ENCODE measurements at regions not wholly inside any gene's neighbourhood (a gene's known extent, or its start where the extent isn't known, plus 50 kb on each side); places are given as distances from the start of the nearest gene placed in this dataset.
"Not testable (repeated sequence)": the region's sequence is repeated elsewhere in the genome, so short reads cannot be mapped to it uniquely, and the experiment has no call there.

DNA sequence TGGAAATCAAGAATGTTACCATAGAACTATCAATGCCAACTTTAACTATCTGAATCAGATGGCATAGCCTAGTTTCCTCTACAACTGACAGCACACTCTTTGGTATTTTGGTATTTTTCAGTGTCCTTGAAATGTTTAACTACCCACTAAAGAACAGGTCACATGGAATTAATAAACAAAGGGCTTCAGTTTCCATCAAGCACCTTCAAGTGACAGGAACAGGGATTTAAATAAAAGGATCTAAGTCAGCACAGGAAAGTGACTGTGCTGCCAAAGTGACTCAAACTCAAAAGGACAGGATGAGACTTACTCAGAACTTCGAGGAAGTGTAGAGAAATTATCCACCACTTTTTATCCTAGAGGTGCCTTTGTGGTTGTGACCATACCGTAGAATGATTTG, 117.7 kb downstream of the FAM72C start:
- not testable (repeated sequence) for TF ChIP-seq CTCF (IDR thresholded peaks at IDR 0.05); POLR2A (IDR thresholded peaks at IDR 0.05); EP300 (IDR thresholded peaks at IDR 0.05; ENCODE audit: low read depth)

Data from transverse colon (tissue), 3 donors.